ENCODE measurements at regions not wholly inside any gene's neighbourhood (a gene's known extent, or its start where the extent isn't known, plus 50 kb on each side); places are given as distances from the start of the nearest gene placed in this dataset.

- TF ChIP-seq CTCF (IDR thresholded peaks at IDR 0.05): no peak
- TF ChIP-seq EP300 (IDR thresholded peaks at IDR 0.05): no peak
- no peak for TF ChIP-seq POLR2A (IDR thresholded peaks at IDR 0.05)
Measured at GRCh38 chr7:24464861-24465260, 108.4 kb upstream of the PALS2 start.
